OCI-LY7 (cell line): ENCODE measurements at regions not wholly inside any gene's neighbourhood (a gene's known extent, or its start where the extent isn't known, plus 50 kb on each side); places are given as distances from the start of the nearest gene placed in this dataset.

ENCODE experiments used
- BruUV-seq: library from RNA; stranded (reverse); fragments of 400-500 nt; replicated peaks from 2 replicates; lab custom pipeline; 2021; lab: Mats Ljungman, UMichigan
- CTCF ChIA-PET: fragments of 300-600 bp; sonication (Branson Sonifier 250); formaldehyde crosslinking; loops from one replicate; lab custom pipeline; 2022; ENCODE audit warnings: antibody characterized with exemption; ENCODE audit not compliant: unreplicated experiment; lab: Charles Lee
- POLR2A ChIA-PET: fragments of 300-600 bp; sonication (Branson Sonifier 250); formaldehyde crosslinking; loops from one replicate; lab custom pipeline; 2022; ENCODE audit warnings: antibody characterized with exemption; lab: Charles Lee
- DNase-seq: peaks from one replicate; pipeline ENCODE4 v3.0.0-alpha.2; 2015; ENCODE audit warnings: low spot score
- H2AFZ ChIP-seq: fragments of 200-600 bp; sonication (generic), shearing (Covaris generic); 2 replicates; pipeline ENCODE4 v1.6.1; 2014; ENCODE audit warnings: mild to moderate bottlenecking, antibody characterized with exemption, low read length, moderate library complexity
- H3K27ac ChIP-seq: fragments of 200-600 bp; sonication (generic); 2 replicates; pipeline ENCODE4 v1.5.1; 2014; ENCODE audit warnings: mixed run types, low read depth, mild to moderate bottlenecking, moderate library complexity, low read length, inconsistent platforms; ENCODE audit not compliant: poor library complexity, severe bottlenecking
- H3K36me3 ChIP-seq: fragments of 200-600 bp; sonication (generic); 2 replicates; pipeline ENCODE4 v1.6.1; 2014; ENCODE audit warnings: mild to moderate bottlenecking, antibody characterized with exemption, low read length, moderate library complexity, mixed read lengths; ENCODE audit not compliant: insufficient read depth
- H3K4me1 ChIP-seq: fragments of 200-600 bp; sonication (generic); 2 replicates; pipeline ENCODE4 v1.5.1; 2014; ENCODE audit warnings: mild to moderate bottlenecking, low read length; ENCODE audit not compliant: insufficient read depth, poor library complexity, severe bottlenecking
- H3K4me2 ChIP-seq: fragments of 200-600 bp; sonication (generic); 2 replicates; pipeline ENCODE4 v1.6.1; 2014; ENCODE audit warnings: mild to moderate bottlenecking, low read length
- H3K4me3 ChIP-seq: fragments of 200-600 bp; sonication (generic); 2 replicates; pipeline ENCODE4 v1.5.1; 2014; ENCODE audit warnings: mild to moderate bottlenecking, low read depth, low read length; ENCODE audit not compliant: poor library complexity, severe bottlenecking
- H3K79me2 ChIP-seq: fragments of 200-600 bp; sonication (generic); 2 replicates; pipeline ENCODE4 v1.6.1; 2016; ENCODE audit warnings: low read depth, mild to moderate bottlenecking, low read length, moderate library complexity, mixed read lengths; ENCODE audit not compliant: insufficient read depth
- H3K9me2 ChIP-seq: fragments of 200-600 bp; sonication (generic); 2 replicates; pipeline ENCODE4 v1.6.1; 2016; ENCODE audit warnings: mild to moderate bottlenecking, low read length, mixed read lengths; ENCODE audit not compliant: insufficient read depth
- H3K9me3 ChIP-seq: fragments of 200-600 bp; sonication (generic); 2 replicates; pipeline ENCODE4 v1.6.1; 2014; ENCODE audit warnings: mild to moderate bottlenecking, mixed run types, low read length, mixed read lengths
- H4K20me1 ChIP-seq: fragments of 200-600 bp; sonication (generic); 2 replicates; pipeline ENCODE4 v1.6.1; 2014; ENCODE audit warnings: mild to moderate bottlenecking, antibody characterized with exemption, low read length, moderate library complexity, mixed read lengths; ENCODE audit not compliant: insufficient read depth
- EZH2phosphoT487 ChIP-seq: fragments of 200-600 bp; sonication (generic); IDR thresholded peaks from 2 replicates; pipeline ENCODE4 v1.6.1; 2018; ENCODE audit warnings: low read depth, borderline replicate concordance, mild to moderate bottlenecking, mixed run types, antibody characterized with exemption, low read length, moderate library complexity, mixed read lengths
- intact Hi-C: fragments of 100-400 bp; cut with micrococcal nuclease; formaldehyde crosslinking; loops from one replicate; pipeline ENCODE4 v1.10.0; 2022; ENCODE audit not compliant: unreplicated experiment
- TF ChIP-seq, protein P1 (sequence below): fragments of 200-600 bp; sonication (generic); conservative IDR thresholded peaks from 2 replicates; pipeline ENCODE4 v1.5.1; 2014; ENCODE audit warnings: mild to moderate bottlenecking, antibody characterized with exemption, low read length, moderate library complexity, mixed read lengths

DNA sequence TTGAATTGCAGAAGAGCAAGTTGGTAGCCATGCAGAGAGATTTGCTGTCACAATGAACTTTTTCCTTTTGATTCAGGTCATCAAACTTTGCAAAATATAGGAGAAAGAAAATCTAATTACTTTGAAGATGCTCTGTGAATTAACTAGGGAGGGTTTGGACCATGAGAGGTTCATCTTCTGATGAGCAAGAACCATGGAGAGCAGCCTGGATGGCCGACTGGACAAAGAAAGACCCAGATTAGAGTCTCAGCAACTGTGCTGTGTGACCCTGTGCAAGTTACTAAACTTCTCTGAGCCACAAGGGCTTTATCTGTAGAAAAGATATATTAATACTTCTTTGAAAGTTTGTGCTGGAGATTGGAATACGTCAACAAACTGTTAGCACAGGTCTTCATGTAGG is 122.6 kb upstream of the ADAMTS18 start:
- no peak overlapping the region for H2AFZ ChIP-seq
- H3K4me1 ChIP-seq: no peaks in the 10 kb centered on the region
- no peaks in the 10 kb centered on the region for H3K36me3 ChIP-seq
- no peak overlapping the region for H3K27ac ChIP-seq
- DNase-seq: no peak
- no peak overlapping the region for H3K4me3 ChIP-seq
- H4K20me1 ChIP-seq: no peaks in the 10 kb centered on the region
- no peak for TF ChIP-seq EZH2phosphoT487
- TF ChIP-seq, protein P1, sequence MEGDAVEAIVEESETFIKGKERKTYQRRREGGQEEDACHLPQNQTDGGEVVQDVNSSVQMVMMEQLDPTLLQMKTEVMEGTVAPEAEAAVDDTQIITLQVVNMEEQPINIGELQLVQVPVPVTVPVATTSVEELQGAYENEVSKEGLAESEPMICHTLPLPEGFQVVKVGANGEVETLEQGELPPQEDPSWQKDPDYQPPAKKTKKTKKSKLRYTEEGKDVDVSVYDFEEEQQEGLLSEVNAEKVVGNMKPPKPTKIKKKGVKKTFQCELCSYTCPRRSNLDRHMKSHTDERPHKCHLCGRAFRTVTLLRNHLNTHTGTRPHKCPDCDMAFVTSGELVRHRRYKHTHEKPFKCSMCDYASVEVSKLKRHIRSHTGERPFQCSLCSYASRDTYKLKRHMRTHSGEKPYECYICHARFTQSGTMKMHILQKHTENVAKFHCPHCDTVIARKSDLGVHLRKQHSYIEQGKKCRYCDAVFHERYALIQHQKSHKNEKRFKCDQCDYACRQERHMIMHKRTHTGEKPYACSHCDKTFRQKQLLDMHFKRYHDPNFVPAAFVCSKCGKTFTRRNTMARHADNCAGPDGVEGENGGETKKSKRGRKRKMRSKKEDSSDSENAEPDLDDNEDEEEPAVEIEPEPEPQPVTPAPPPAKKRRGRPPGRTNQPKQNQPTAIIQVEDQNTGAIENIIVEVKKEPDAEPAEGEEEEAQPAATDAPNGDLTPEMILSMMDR: no peak
- H3K79me2 ChIP-seq: no peaks in the 10 kb centered on the region
- intact Hi-C loops: no loop called here
- no peak overlapping the region for H3K4me2 ChIP-seq
- CTCF ChIA-PET: no interaction called here
- BruUV-seq: no TSS peak
- H3K9me3 ChIP-seq: no peaks in the 10 kb centered on the region
- H3K9me2 ChIP-seq: no peaks in the 10 kb centered on the region
- POLR2A ChIA-PET: no interaction called here

GRCh38 chr16:77558786-77559185 is 124.0 kb upstream of the ADAMTS18 start:
- DNase-seq: no peak
- TF ChIP-seq, protein P1: no peak
- no peak overlapping the region for H3K4me3 ChIP-seq
- CTCF ChIA-PET: no interaction called here
- H3K79me2 ChIP-seq: no peaks in the 10 kb centered on the region
- H4K20me1 ChIP-seq: no peaks in the 10 kb centered on the region
- no peaks in the 10 kb centered on the region for H3K4me1 ChIP-seq
- no TSS peak for BruUV-seq
- H3K36me3 ChIP-seq: no peaks in the 10 kb centered on the region
- intact Hi-C loops: no loop called here
- POLR2A ChIA-PET: no interaction called here
- H3K4me2 ChIP-seq: no peak overlapping the region
- no peaks in the 10 kb centered on the region for H3K9me2 ChIP-seq
- no peak overlapping the region for H3K27ac ChIP-seq
- no peak overlapping the region for H2AFZ ChIP-seq
- H3K9me3 ChIP-seq: no peaks in the 10 kb centered on the region

GRCh38 chr16:77562497-77562896 is 127.7 kb upstream of the ADAMTS18 start:
- H3K9me2 ChIP-seq: no peaks in the 10 kb centered on the region
- no peak overlapping the region for H3K4me2 ChIP-seq
- intact Hi-C loops: no loop called here
- no peaks in the 10 kb centered on the region for H3K36me3 ChIP-seq
- H2AFZ ChIP-seq: no peak overlapping the region
- no peak overlapping the region for H3K27ac ChIP-seq
- no peaks in the 10 kb centered on the region for H3K4me1 ChIP-seq
- H3K79me2 ChIP-seq: no peaks in the 10 kb centered on the region
- no peaks in the 10 kb centered on the region for H4K20me1 ChIP-seq
- H3K4me3 ChIP-seq: no peak overlapping the region
- TF ChIP-seq, protein P1: no peak
- no peak for TF ChIP-seq EZH2phosphoT487
- no peak for DNase-seq
- no TSS peak for BruUV-seq
- CTCF ChIA-PET: no interaction called here
- no peaks in the 10 kb centered on the region for H3K9me3 ChIP-seq
- POLR2A ChIA-PET: no interaction called here
